OCI-LY7 (cell line): ENCODE measurements at regions not wholly inside any gene's neighbourhood (a gene's known extent, or its start where the extent isn't known, plus 50 kb on each side); places are given as distances from the start of the nearest gene placed in this dataset.

Source experiments
- EZH2phosphoT487 ChIP-seq: fragments of 200-600 bp; sonication (generic); IDR thresholded peaks from 2 replicates; pipeline ENCODE4 v1.6.1; 2018; ENCODE audit warnings: low read depth, borderline replicate concordance, mild to moderate bottlenecking, mixed run types, antibody characterized with exemption, low read length, moderate library complexity, mixed read lengths
- TF ChIP-seq, protein P1 (sequence below): fragments of 200-600 bp; sonication (generic); conservative IDR thresholded peaks from 2 replicates; pipeline ENCODE4 v1.5.1; 2014; ENCODE audit warnings: mild to moderate bottlenecking, antibody characterized with exemption, low read length, moderate library complexity, mixed read lengths

DNA sequence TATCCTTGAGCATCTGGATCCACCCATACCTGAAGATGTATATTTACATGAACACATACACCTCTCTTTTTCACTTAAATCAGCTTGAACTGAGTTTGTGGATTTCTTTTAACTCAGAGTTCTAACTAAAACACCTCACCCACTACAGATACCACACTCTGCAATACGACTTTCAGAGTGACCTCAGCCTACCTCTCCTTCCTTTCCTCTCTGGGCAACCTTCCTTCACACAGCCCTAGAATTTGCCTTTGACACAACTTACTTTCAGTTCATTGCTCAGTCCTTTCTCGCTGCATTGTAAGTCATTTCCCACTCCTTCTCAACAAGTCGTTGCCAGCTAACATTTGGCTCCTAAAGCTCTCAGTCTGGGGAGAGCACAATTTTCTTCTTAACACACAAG is 151.9 kb upstream of the IRX3 start:
- TF ChIP-seq, protein P1, sequence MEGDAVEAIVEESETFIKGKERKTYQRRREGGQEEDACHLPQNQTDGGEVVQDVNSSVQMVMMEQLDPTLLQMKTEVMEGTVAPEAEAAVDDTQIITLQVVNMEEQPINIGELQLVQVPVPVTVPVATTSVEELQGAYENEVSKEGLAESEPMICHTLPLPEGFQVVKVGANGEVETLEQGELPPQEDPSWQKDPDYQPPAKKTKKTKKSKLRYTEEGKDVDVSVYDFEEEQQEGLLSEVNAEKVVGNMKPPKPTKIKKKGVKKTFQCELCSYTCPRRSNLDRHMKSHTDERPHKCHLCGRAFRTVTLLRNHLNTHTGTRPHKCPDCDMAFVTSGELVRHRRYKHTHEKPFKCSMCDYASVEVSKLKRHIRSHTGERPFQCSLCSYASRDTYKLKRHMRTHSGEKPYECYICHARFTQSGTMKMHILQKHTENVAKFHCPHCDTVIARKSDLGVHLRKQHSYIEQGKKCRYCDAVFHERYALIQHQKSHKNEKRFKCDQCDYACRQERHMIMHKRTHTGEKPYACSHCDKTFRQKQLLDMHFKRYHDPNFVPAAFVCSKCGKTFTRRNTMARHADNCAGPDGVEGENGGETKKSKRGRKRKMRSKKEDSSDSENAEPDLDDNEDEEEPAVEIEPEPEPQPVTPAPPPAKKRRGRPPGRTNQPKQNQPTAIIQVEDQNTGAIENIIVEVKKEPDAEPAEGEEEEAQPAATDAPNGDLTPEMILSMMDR = no peak
- no peak for TF ChIP-seq EZH2phosphoT487
